ENCODE measurements at regions not wholly inside any gene's neighbourhood (a gene's known extent, or its start where the extent isn't known, plus 50 kb on each side); places are given as distances from the start of the nearest gene placed in this dataset.

DNA sequence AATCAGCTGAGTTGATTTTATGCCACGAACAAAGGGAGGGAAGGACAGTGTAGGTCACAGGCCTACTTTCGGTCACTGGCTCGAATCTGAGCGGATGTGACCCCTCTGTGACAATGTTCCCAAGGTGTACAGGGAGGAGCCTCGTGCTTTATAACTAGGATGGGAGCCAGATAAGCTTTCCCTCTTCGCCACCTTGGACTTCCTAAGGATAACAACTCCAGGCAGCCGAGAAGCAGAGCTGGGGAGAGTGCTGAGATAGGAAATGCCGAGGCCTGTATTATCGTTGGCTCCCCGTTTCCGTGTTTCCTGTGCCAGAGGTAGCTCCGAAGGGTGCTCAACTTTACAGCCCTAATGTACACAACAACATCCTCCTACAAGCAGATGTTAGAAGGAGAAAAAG, 217.8 kb upstream of the IRX3 start:
- in situ Hi-C loops (cut with MboI; ENCODE audit: low pct_unique_long_range_greater_than_20kb in 2 of 9, low sequenced_read_pairs in 9 of 9, unreplicated experiment in 9 of 9): no loop called here
- H3K27ac ChIP-seq: no peak overlapping the region
- ATAC-seq (replicated peaks in 6 of 8): peak in 1 of 8 experiments; percentile 5

DNA sequence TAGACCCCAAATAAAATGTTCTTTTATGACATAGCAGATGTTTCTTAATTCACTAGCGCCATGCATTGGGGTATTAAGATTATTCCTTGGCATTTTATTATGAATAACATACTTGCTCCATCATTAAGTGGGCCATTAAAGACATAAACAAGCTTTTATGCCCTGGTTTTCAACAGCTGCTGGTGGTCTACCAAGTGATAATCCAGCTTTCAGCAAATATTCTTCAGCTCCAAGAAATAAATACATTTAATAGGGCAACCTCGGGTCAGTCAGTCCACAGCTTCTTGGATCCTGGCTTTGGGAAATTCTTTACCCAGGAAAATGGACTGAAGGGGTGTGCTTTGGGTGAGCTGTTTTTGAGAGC, 217.3 kb upstream of the IRX3 start:
- 30 to 100% (median 75%) methylated on average over 1 to 2 of the region's 2 CpGs; no CpG with 5 or more reads in 1 of the 10 experiments for WGBS, 10 experiments
- H3K4me3 ChIP-seq: no peak overlapping the region
- H3K27ac ChIP-seq: no peak overlapping the region
- no peak for ATAC-seq (replicated peaks in 6 of 8)
- in situ Hi-C loops (cut with MboI; ENCODE audit: low pct_unique_long_range_greater_than_20kb in 2 of 9, low sequenced_read_pairs in 9 of 9, unreplicated experiment in 9 of 9): no loop called here
- H3K4me1 ChIP-seq (replicated peaks in 1 of 2): peaks cover 49 to 54% of the 10 kb centered on the region in 2 donors

More for the DNA sequence above, 217.8 kb upstream of the IRX3 start:
- no peak overlapping the region for H3K4me3 ChIP-seq
- H3K4me1 ChIP-seq (replicated peaks in 1 of 2): peaks cover 50 to 59% of the 10 kb centered on the region in 2 donors
- WGBS, 10 experiments: 47 to 100% (median 64%) methylated on average over 1 to 5 of the region's 12 CpGs; no CpG with 5 or more reads in 2 of the 10 experiments

DNA sequence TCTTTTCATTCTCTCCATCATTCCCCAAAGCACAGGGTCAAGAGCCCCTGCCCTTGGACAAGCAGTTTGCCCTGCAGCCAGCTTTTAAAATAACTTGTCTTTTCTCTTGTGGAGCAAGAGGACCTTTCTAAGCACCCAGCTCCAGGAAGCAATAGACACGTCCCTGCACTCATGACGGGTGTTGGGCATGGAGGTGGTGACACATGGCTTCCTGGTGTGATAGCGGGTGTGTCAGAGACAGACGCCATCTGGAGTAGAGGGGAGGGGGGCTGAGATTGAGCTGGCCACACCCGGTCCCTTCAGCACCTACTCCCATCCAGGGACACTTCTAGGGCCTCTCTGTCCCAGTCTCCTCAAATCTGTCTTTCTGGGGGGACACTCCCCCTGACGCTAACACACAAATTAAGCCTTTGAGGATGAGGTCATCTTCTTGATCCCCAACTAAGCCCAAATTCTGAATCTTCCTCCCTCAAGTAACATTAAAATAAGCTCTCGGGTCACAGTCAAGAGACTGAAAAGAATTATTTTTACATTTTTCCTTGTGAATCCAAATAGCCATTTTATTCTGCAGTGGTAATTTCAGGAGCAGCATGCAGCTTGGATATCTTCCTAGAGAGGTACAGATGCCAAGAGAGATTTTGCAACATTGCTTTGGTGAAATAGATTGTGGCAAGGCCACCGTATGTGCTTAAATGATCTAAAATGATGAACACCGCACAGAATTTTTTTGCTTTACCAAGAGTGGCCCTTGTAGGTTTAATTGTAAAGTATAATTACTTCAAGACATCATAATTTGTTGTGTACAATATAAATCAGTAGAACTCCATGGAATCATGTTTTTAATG, 216.6 kb upstream of the IRX3 start:
- Histone ChIP-seq H3K4me3 (no peak overlapping the region), H3K27ac (no peak overlapping the region), H3K4me1 (replicated peaks in 1 of 2) (peaks cover 44 to 48% of the 10 kb centered on the region in 2 donors)
- peak in 2 of 8 experiments; percentile 48 to 85 for ATAC-seq (replicated peaks in 6 of 8)
- in situ Hi-C loops (cut with MboI; ENCODE audit: low pct_unique_long_range_greater_than_20kb in 2 of 9, low sequenced_read_pairs in 9 of 9, unreplicated experiment in 9 of 9): no loop called here
- WGBS, 10 experiments: 18 to 100% (median 89%) methylated on average over 2 to 7 of the region's 9 CpGs; no CpG with 5 or more reads in 1 of the 10 experiments

DNA sequence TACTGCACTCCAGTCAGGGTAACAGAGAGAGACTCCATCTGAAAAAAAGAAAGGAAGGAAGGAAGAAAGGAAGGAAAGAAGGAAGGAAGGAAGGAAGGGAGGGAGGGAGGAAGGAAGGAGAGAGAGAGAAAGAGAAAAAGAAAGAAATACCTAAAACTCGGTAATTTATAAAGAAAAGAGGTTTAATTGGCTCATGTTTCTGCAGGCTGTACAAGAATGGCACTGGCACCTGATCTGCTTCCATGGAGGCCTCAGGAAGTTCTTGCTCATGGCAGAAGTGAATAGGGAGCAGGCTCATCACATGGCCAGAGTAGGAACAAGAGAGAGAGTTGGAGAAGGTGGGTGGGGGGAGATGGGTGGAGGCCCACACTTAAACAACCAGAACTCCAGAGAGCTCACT, 215.2 kb upstream of the IRX3 start:
- Histone ChIP-seq H3K27ac (no peak overlapping the region), H3K4me1 (replicated peaks in 1 of 2) (peaks cover 30 to 33% of the 10 kb centered on the region in 2 donors), H3K4me3 (no peak overlapping the region)
- WGBS, 10 experiments: 80 to 100% (median 91%) methylated on average over 1 of the region's 1 CpG; no CpG with 5 or more reads in 3 of the 10 experiments
- in situ Hi-C loops (cut with MboI; ENCODE audit: low pct_unique_long_range_greater_than_20kb in 2 of 9, low sequenced_read_pairs in 9 of 9, unreplicated experiment in 9 of 9): no loop called here
- ATAC-seq (replicated peaks in 6 of 8): no peak

DNA sequence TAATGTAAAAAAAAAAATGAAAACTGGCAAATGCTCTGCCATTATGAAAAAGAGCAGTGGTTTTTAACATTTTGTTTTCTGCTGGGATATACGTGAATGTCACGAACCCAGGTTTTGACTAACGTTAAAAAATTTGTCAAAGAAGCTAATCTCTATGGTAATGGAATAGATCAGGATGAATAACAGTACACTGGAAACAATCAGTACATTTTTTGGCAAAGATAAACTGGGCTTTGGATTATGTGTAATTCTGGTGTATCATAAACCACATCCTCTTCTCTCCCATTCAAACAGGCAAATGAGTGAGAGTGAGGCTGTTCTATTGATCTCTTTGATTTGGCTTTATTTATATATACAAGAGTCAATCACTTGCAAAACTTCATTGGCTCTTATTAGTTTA, 207.0 kb upstream of the IRX3 start:
- H3K4me3 ChIP-seq: no peak overlapping the region
- in situ Hi-C loops (cut with MboI; ENCODE audit: low pct_unique_long_range_greater_than_20kb in 2 of 9, low sequenced_read_pairs in 9 of 9, unreplicated experiment in 9 of 9): no loop called here
- H3K4me1 ChIP-seq (replicated peaks in 1 of 2): peaks cover 11 to 15% of the 10 kb centered on the region in 2 donors
- no peak for ATAC-seq (replicated peaks in 6 of 8)
- no peak overlapping the region for H3K27ac ChIP-seq
- WGBS, 10 experiments: 55 to 100% (median 91%) methylated on average over 1 to 3 of the region's 3 CpGs; no CpG with 5 or more reads in 1 of the 10 experiments

DNA sequence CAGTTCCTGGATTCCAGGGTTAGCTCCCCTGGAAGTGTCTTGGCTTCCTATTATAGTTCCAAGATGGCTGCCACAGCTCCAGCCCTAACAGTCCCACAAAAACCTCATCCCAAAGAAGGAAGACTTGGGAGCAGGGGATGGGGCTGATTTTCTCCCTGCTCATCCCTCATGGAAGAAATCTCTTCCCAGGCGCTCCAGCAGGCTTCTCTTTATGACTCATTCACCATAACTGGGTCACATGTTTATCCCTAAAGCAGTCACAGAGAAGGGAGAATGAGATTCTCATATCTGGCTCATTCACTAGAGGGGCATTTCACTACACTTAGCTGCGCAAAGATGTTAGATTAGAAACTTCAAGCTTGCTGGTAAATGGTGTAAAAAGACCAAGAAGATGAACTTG, 206.5 kb upstream of the IRX3 start:
- 0 to 100% (median 80%) methylated on average over 1 to 2 of the region's 2 CpGs; no CpG with 5 or more reads in 3 of the 10 experiments for WGBS, 10 experiments

DNA sequence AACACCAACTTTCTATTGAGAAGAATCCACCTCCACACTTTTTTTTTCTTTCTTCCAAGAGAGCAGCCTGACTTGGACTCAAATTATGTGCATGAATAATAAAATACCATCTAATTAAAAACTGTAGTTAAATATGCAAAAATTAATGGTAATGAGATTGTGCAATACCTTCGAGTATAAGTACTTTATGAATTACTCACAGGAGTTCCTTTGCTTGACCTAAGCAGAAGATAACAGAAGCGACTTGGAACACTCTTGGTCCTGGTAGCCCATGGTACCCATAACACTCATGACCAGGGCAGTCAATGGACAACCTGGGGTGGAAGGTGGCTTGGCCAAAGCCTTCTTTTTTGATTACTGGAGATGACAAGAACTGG, 203.5 kb upstream of the IRX3 start:
- Histone ChIP-seq H3K4me3 (no peak overlapping the region), H3K4me1 (replicated peaks in 1 of 2) (peaks cover 11 to 15% of the 10 kb centered on the region in 2 donors), H3K27ac (no peak overlapping the region)
- 30 to 100% (median 67%) methylated on average over 1 to 2 of the region's 2 CpGs; no CpG with 5 or more reads in 1 of the 10 experiments for WGBS, 10 experiments
- in situ Hi-C loops (cut with MboI; ENCODE audit: low pct_unique_long_range_greater_than_20kb in 2 of 9, low sequenced_read_pairs in 9 of 9, unreplicated experiment in 9 of 9): no loop called here
- ATAC-seq (replicated peaks in 6 of 8): peak in 1 of 8 experiments; percentile 44

More for the DNA sequence above, 206.5 kb upstream of the IRX3 start:
- peaks cover 11 to 15% of the 10 kb centered on the region in 2 donors for H3K4me1 ChIP-seq (replicated peaks in 1 of 2)
- H3K4me3 ChIP-seq: no peak overlapping the region
- in situ Hi-C loops (cut with MboI; ENCODE audit: low pct_unique_long_range_greater_than_20kb in 2 of 9, low sequenced_read_pairs in 9 of 9, unreplicated experiment in 9 of 9): no loop called here
- no peak overlapping the region for H3K27ac ChIP-seq
- ATAC-seq (replicated peaks in 6 of 8): peak in 5 of 8 experiments; percentile 55 to 72 (median 68)

DNA sequence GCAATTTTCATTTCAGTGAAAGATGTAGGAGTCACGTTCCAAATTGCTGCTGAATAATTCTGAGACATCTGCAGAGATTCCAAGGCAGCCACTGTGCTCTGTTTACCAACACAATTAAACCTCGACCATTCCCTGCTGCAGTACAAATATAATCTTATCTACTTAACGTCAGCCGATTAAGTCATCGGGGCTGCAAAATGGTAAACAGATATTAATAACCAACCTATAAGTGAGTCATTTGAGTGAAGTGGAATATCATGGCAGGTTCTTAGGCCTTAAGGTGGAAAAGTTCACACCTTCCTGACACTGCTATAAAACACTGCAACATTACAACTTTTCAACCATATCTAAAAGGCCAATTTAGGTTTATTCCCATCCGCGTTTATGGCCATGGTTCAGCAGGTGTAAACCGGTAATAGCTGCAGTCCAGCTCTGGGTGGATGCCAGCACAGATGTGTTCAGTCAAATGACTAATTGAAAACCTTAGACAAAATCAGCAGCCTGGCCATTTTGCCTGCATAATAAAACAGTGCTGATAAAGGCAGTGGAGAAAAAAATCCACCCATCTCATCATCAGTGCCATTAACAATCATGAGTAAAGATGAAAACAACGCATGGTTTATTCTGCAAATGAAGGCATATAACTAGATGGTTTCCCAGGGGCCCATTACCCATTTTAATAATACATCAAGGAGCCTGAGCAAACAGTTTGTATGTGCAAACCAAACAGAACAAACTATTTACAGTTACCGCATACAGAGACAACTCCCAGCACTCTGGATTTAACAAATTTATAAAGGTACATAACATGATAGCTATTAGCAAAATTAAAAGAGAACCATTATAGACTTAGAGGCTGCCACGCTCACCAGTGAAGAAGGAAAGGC, 202.9 kb upstream of the IRX3 start:
- in situ Hi-C loops (cut with MboI; ENCODE audit: low pct_unique_long_range_greater_than_20kb in 2 of 9, low sequenced_read_pairs in 9 of 9, unreplicated experiment in 9 of 9): no loop called here
- no peak overlapping the region for H3K4me3 ChIP-seq
- 21 to 100% (median 71%) methylated on average over 2 to 11 of the region's 11 CpGs for WGBS, 10 experiments
- peak in 7 of 8 experiments; percentile 63 to 94 (median 83) for ATAC-seq (replicated peaks in 6 of 8)
- peaks cover 11 to 15% of the 10 kb centered on the region in 2 donors for H3K4me1 ChIP-seq (replicated peaks in 1 of 2)
- no peak overlapping the region for H3K27ac ChIP-seq

DNA sequence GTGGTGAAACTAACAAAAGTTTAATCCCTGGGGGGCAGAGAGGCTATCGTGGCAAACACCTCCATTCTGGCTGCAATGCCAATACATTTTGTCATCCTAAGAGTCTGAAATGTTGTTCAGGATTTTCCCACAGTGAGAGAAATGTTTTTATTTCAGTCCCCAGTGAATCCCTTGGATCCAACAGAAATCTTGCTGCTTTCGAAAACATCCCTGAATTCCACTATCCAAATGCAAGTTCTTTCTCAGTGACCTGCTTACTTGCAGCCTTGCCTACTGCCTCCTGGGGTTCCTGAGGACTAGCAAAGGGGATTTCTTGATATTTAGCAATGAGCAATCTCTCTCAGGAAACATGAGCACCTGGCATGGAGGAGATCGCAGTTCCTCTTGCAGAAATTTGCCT, 202.1 kb upstream of the IRX3 start:
- in situ Hi-C loops (cut with MboI; ENCODE audit: low pct_unique_long_range_greater_than_20kb in 2 of 9, low sequenced_read_pairs in 9 of 9, unreplicated experiment in 9 of 9): no loop called here
- H3K4me1 ChIP-seq (replicated peaks in 1 of 2): peaks cover 11 to 16% of the 10 kb centered on the region in 2 donors
- no peak for ATAC-seq (replicated peaks in 6 of 8)
- WGBS, 10 experiments: 40 to 100% (median 60%) methylated on average over 1 to 3 of the region's 3 CpGs; no CpG with 5 or more reads in 3 of the 10 experiments
- H3K4me3 ChIP-seq: no peak overlapping the region
- no peak overlapping the region for H3K27ac ChIP-seq

DNA sequence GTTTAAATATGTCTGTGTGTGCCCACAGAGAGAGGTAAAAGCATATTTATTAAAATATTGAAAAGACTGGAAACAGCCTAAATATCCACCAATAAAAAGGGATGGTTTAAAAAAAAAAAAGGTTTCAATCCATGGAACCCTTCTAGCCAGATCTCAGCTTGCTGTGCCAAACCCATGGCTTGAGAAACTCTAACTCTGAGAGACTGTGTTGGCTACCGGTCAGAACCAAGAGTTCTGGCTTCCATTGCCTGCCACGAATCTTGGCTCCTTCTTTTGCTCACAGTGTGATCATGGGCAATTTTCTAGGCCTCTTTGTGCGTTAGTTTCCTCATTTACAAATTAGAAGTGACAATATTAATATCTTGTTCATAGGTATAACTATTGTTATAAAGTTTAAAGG, 201.3 kb upstream of the IRX3 start:
- WGBS, 10 experiments: 0 to 100% (median 78%) methylated on average over 1 to 3 of the region's 3 CpGs; no CpG with 5 or more reads in 1 of the 10 experiments
- H3K4me1 ChIP-seq (replicated peaks in 1 of 2): peaks cover 11 to 23% of the 10 kb centered on the region in 2 donors
- H3K27ac ChIP-seq: no peak overlapping the region
- H3K4me3 ChIP-seq: no peak overlapping the region
- no peak for ATAC-seq (replicated peaks in 6 of 8)
- in situ Hi-C loops (cut with MboI; ENCODE audit: low pct_unique_long_range_greater_than_20kb in 2 of 9, low sequenced_read_pairs in 9 of 9, unreplicated experiment in 9 of 9): no loop called here

DNA sequence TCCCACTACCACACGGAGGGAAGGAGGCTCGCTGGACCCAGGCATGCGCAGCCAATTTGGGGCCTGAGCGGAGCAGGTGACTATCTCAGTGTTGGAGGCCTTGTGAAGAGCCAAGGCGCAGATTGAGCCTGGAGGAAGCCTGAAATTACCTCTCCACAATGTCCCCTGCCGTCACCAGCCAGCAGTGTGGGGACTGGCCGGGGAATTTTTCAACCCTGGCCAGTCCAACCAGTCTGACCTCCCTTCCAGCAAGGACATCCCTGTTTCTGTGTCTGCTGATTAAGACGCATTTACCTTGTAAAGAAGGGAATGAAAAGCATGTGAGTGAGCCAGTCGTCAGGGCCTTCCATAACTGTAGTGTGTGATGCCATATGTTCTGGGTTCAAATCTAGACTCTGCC, 198.1 kb upstream of the IRX3 start:
- 26 to 96% (median 77%) methylated on average over 1 to 6 of the region's 9 CpGs; no CpG with 5 or more reads in 3 of the 10 experiments for WGBS, 10 experiments
- Histone ChIP-seq H3K27ac (no peak overlapping the region), H3K4me1 (replicated peaks in 1 of 2) (peaks cover 9 to 23% of the 10 kb centered on the region in 2 donors), H3K4me3 (no peak overlapping the region)
- ATAC-seq (replicated peaks in 6 of 8): no peak
- in situ Hi-C loops (cut with MboI; ENCODE audit: low pct_unique_long_range_greater_than_20kb in 2 of 9, low sequenced_read_pairs in 9 of 9, unreplicated experiment in 9 of 9): no loop called here

DNA sequence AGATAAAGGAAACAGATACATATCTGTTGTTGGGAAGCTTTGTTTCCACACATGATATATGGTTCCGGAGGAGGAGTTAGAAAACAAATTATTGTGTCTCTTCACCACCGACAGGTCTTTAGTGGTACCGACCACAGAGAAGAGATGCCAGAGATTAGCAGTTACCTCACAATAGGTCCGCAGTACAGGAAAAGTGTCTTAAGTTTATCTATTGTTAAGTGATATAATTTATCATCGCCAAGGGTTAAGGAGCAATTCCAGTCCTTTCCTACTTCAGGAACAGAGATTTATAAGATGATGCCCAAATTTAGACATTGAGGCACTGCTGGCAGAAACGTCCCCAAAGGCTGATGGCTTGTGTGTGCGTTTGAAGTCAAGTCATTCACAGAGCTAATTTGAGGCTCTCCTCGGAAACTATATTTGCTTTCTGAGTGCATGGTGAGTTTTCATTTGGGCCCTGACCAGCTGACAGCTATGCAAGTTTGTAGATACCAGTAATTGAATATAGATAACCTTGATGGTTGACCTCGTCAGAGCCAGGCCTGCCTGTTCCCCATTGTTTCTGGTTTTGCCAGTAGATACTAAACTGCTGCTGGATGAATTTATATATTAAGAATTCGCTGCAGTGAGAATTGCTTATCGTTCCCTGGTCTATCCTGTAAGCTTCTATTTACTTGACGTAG, 196.4 kb upstream of the IRX3 start:
- Histone ChIP-seq H3K4me1 (replicated peaks in 1 of 2) (peaks cover 0 to 14% of the 10 kb centered on the region in 2 donors), H3K4me3 (no peak overlapping the region), H3K27ac (no peak overlapping the region)
- WGBS, 10 experiments: 61 to 100% (median 77%) methylated on average over 1 to 11 of the region's 12 CpGs; no CpG with 5 or more reads in 1 of the 10 experiments
- no peak for ATAC-seq (replicated peaks in 6 of 8)
- in situ Hi-C loops (cut with MboI; ENCODE audit: low pct_unique_long_range_greater_than_20kb in 2 of 9, low sequenced_read_pairs in 9 of 9, unreplicated experiment in 9 of 9): no loop called here
